Mesenchymal stem cell (in vitro differentiated cells and primary cell): ENCODE measurements at regions not wholly inside any gene's neighbourhood (a gene's known extent, or its start where the extent isn't known, plus 50 kb on each side); places are given as distances from the start of the nearest gene placed in this dataset.
A peak's percentile ranks its signal among the peaks of the same experiment; 100 is the strongest.

Experiments used
- DNase-seq: peaks from one replicate; pipeline ENCODE4 v3.0.0-alpha.2; 2013
- H2AFZ ChIP-seq: one replicate; pipeline ENCODE4 v1.6.1; 2013; ENCODE audit warnings: low read depth, mild to moderate bottlenecking, control low read depth, inconsistent platforms, low read length, moderate library complexity
- H2AK5ac ChIP-seq: 2 replicates; pipeline ENCODE4 v1.6.1; 2013; ENCODE audit warnings: low read length, moderate library complexity, mild to moderate bottlenecking, inconsistent platforms; ENCODE audit not compliant: severe bottlenecking
- H2BK120ac ChIP-seq: one replicate; pipeline ENCODE4 v1.6.1; 2013; ENCODE audit warnings: low read depth, mild to moderate bottlenecking, inconsistent platforms, low read length, moderate library complexity
- H2BK12ac ChIP-seq, 2 experiments: one replicate each; pipeline ENCODE4 v1.6.1; 2013; ENCODE audit warnings: inconsistent platforms in 2 of 2, low read length in 2 of 2, mild to moderate bottlenecking in 2 of 2, moderate library complexity in 2 of 2, control low read depth in 1 of 2
- H2BK15ac ChIP-seq: one replicate; pipeline ENCODE4 v1.6.1; 2013; ENCODE audit warnings: mild to moderate bottlenecking, low read depth, inconsistent platforms; ENCODE audit not compliant: poor library complexity, severe bottlenecking
- H2BK5ac ChIP-seq: 2 replicates; pipeline ENCODE4 v1.6.1; 2013; ENCODE audit warnings: low read depth, mild to moderate bottlenecking, low read length, control low read depth, inconsistent platforms; ENCODE audit not compliant: poor library complexity, severe bottlenecking
- H3K14ac ChIP-seq, 2 experiments: one replicate each; pipeline ENCODE4 v1.6.1; 2013; ENCODE audit warnings: inconsistent platforms in 2 of 2, low read length in 2 of 2, control low read depth in 1 of 2, mild to moderate bottlenecking in 1 of 2, moderate library complexity in 1 of 2
- H3K18ac ChIP-seq, 2 experiments: one replicate each; pipeline ENCODE4 v1.6.1; 2013; ENCODE audit warnings: inconsistent platforms in 2 of 2, low read length in 2 of 2, control low read depth in 1 of 2, low read depth in 1 of 2, mild to moderate bottlenecking in 1 of 2
- H3K23ac ChIP-seq, 2 experiments: one replicate each; pipeline ENCODE4 v1.6.1; 2013; ENCODE audit warnings: inconsistent platforms in 2 of 2, low read length in 2 of 2, mild to moderate bottlenecking in 2 of 2, moderate library complexity in 2 of 2, control low read depth in 1 of 2
- H3K27ac ChIP-seq: 2 replicates; pipeline ENCODE4 v1.5.1; 2013; ENCODE audit warnings: mild to moderate bottlenecking, moderate library complexity, low read length, control low read depth, inconsistent platforms; ENCODE audit not compliant: poor library complexity, severe bottlenecking
- H3K27me3 ChIP-seq, 2 experiments: 2 replicates each; pipeline versions ENCODE4 v1.6.1 to v1.7.0; 2013; ENCODE audit warnings: low read length in 2 of 2, mild to moderate bottlenecking in 2 of 2, moderate library complexity in 2 of 2, control low read depth in 1 of 2, inconsistent platforms in 1 of 2; ENCODE audit not compliant: control insufficient read depth in 1 of 2, insufficient read depth in 1 of 2
- H3K36me3 ChIP-seq, 2 experiments: 2 replicates each; pipeline versions ENCODE4 v1.6.1 to v1.7.0; 2013; ENCODE audit warnings: low read length in 2 of 2, control low read depth in 1 of 2, inconsistent platforms in 1 of 2, low read depth in 1 of 2, mild to moderate bottlenecking in 1 of 2; ENCODE audit not compliant: insufficient read depth in 2 of 2, control insufficient read depth in 1 of 2
- H3K4ac ChIP-seq, 2 experiments: one replicate each; pipeline ENCODE4 v1.6.1; 2013; ENCODE audit warnings: inconsistent platforms in 2 of 2, low read length in 2 of 2, mild to moderate bottlenecking in 2 of 2, moderate library complexity in 2 of 2, control low read depth in 1 of 2, low read depth in 1 of 2
- H3K4me1 ChIP-seq: 2 replicates; pipeline ENCODE4 v1.6.1; 2013; ENCODE audit warnings: low read depth, low read length, control low read depth; ENCODE audit not compliant: control insufficient read depth, insufficient read depth
- H3K4me2 ChIP-seq: 2 replicates; pipeline ENCODE4 v1.6.1; 2013; ENCODE audit warnings: low read length, mild to moderate bottlenecking, inconsistent platforms; ENCODE audit not compliant: poor library complexity, severe bottlenecking
- H3K4me3 ChIP-seq, 2 experiments: 2 replicates each; pipeline versions ENCODE4 v1.5.1 to v1.7.0; 2013; ENCODE audit warnings: low read length in 2 of 2, mild to moderate bottlenecking in 2 of 2, control low read depth in 1 of 2, low read depth in 1 of 2; ENCODE audit not compliant: insufficient read depth in 1 of 2
- H3K79me1 ChIP-seq: replicated peaks from 2 replicates; pipeline ENCODE4 v1.6.1; 2013; ENCODE audit warnings: mild to moderate bottlenecking, control low read depth, low read length, inconsistent platforms; ENCODE audit not compliant: poor library complexity, severe bottlenecking
- H3K9ac ChIP-seq: 2 replicates; pipeline ENCODE4 v1.7.0; 2013; ENCODE audit warnings: mild to moderate bottlenecking, low read length, moderate library complexity
- H3K9me3 ChIP-seq: 2 replicates; pipeline ENCODE4 v1.7.0; 2013; ENCODE audit warnings: mild to moderate bottlenecking, low read length; ENCODE audit not compliant: control insufficient read depth
- H4K8ac ChIP-seq: one replicate; pipeline ENCODE4 v1.6.1; 2013; ENCODE audit warnings: inconsistent platforms, mild to moderate bottlenecking, low read length, moderate library complexity
- H4K91ac ChIP-seq: one replicate; pipeline ENCODE4 v1.6.1; 2013; ENCODE audit warnings: mild to moderate bottlenecking, low read length, inconsistent platforms
- WGBS: methylation state at CpG from one replicate; pipeline ENCODE4 v1.1.7; 2013; ENCODE audit warnings: mixed read lengths; 5-methylcytosine and 5-hydroxymethylcytosine counted together

DNA sequence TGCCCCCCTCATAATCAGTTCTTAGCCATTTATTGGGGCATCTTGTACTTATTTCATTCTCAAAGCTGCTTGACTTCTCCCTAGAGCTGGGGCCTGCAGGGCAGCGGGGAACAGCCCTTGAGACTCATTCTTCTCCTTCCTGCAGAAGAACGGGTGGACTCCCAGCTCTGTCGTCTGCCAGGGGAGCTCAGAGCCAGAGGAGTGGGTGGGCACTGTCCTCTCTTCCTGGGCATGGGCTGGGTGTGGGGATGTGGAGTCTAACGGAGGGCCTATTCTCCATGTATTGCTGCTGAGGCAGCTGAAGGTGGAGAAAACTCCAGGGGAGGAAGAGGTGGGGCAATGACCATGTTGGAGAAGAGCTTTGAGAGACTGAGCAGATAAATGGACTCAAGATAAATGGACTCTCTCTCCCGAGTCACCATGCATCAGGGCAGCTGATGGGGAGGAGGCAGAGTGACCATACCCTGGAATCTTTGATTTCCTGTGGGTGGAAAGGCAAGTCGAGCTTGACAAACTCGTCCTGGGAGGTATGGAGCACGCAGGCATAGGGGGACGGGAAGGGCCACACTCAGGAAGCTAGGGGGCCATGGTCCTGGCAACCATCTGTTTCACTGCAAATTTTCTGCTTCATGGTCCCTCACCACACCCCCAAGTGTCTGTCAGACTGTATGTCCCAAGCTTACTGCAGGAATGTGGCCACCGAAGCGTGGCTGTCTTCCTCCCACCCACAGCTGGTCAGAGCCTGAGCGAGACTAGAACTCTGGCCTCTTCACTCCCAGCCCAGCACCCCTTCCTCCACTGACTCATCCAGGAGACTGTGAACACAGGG is 56.9 kb upstream of the ATP2B4 start:
- Histone ChIP-seq H2BK120ac (no peak overlapping the region), H4K8ac (no peak overlapping the region), H3K4me1 (peaks cover 20% of the 10 kb centered on the region), H3K9me3 (no peaks in the 10 kb centered on the region), H3K27me3 (no peaks in the 10 kb centered on the region), H2AFZ (no peak overlapping the region), H2BK15ac (no peak overlapping the region), H2BK12ac (peak overlapping the region in 1 of 2 experiments; percentile 32), H3K4me3 (no peak overlapping the region), H3K4ac (peak overlapping the region in 1 of 2 experiments; percentile 8), H2AK5ac (no peak overlapping the region), H4K91ac (no peak overlapping the region), H3K18ac (no peak overlapping the region), H3K36me3 (no peaks in the 10 kb centered on the region), H3K4me2 (peak overlapping the region; percentile 34), H3K23ac (no peak overlapping the region), H3K79me1 (no peaks in the 10 kb centered on the region), H3K27ac (no peak overlapping the region), H3K14ac (peak overlapping the region in 1 of 2 experiments; percentile 22), H3K9ac (peak overlapping the region; percentile 58), H2BK5ac (no peak overlapping the region)
- 83% methylated on average over 12 of the region's 12 CpGs for WGBS
- DNase-seq: peak; percentile 29

GRCh38 chr1:203570805-203571204 is 55.8 kb upstream of the ATP2B4 start:
- H4K8ac ChIP-seq: no peak overlapping the region
- no peak overlapping the region for H2BK120ac ChIP-seq
- H3K4me2 ChIP-seq: no peak overlapping the region
- H2AFZ ChIP-seq: no peak overlapping the region
- H3K23ac ChIP-seq: no peak overlapping the region
- no peak overlapping the region for H3K4ac ChIP-seq
- H2AK5ac ChIP-seq: no peak overlapping the region
- H3K4me1 ChIP-seq: peaks cover 19% of the 10 kb centered on the region
- H3K27me3 ChIP-seq: no peaks in the 10 kb centered on the region
- no peak overlapping the region for H2BK5ac ChIP-seq
- H3K9me3 ChIP-seq: no peaks in the 10 kb centered on the region
- no peaks in the 10 kb centered on the region for H3K79me1 ChIP-seq
- no peak overlapping the region for H3K4me3 ChIP-seq
- WGBS: 96% methylated on average over 3 of the region's 3 CpGs
- H3K14ac ChIP-seq: no peak overlapping the region
- H2BK15ac ChIP-seq: no peak overlapping the region
- no peaks in the 10 kb centered on the region for H3K36me3 ChIP-seq
- H2BK12ac ChIP-seq: no peak overlapping the region
- no peak overlapping the region for H3K27ac ChIP-seq
- DNase-seq: no peak
- no peak overlapping the region for H3K9ac ChIP-seq
- H3K18ac ChIP-seq: no peak overlapping the region
- no peak overlapping the region for H4K91ac ChIP-seq

GRCh38 chr1:203571661-203572060 is 55.0 kb upstream of the ATP2B4 start:
- no peak overlapping the region for H2BK120ac ChIP-seq
- no peak overlapping the region for H3K4ac ChIP-seq
- no peaks in the 10 kb centered on the region for H3K9me3 ChIP-seq
- H3K4me1 ChIP-seq: peaks cover 19% of the 10 kb centered on the region
- H2BK12ac ChIP-seq: no peak overlapping the region
- H2BK15ac ChIP-seq: no peak overlapping the region
- H3K36me3 ChIP-seq: no peaks in the 10 kb centered on the region
- H3K4me2 ChIP-seq: no peak overlapping the region
- no peak overlapping the region for H2AFZ ChIP-seq
- H3K27me3 ChIP-seq: no peaks in the 10 kb centered on the region
- no peaks in the 10 kb centered on the region for H3K79me1 ChIP-seq
- H4K91ac ChIP-seq: no peak overlapping the region
- H3K27ac ChIP-seq: no peak overlapping the region
- no peak overlapping the region for H3K9ac ChIP-seq
- no peak overlapping the region for H3K23ac ChIP-seq
- 87% methylated on average over 6 of the region's 8 CpGs for WGBS
- H2BK5ac ChIP-seq: no peak overlapping the region
- H4K8ac ChIP-seq: no peak overlapping the region
- no peak overlapping the region for H3K18ac ChIP-seq
- H2AK5ac ChIP-seq: no peak overlapping the region
- no peak for DNase-seq
- no peak overlapping the region for H3K14ac ChIP-seq
- H3K4me3 ChIP-seq: no peak overlapping the region

DNA sequence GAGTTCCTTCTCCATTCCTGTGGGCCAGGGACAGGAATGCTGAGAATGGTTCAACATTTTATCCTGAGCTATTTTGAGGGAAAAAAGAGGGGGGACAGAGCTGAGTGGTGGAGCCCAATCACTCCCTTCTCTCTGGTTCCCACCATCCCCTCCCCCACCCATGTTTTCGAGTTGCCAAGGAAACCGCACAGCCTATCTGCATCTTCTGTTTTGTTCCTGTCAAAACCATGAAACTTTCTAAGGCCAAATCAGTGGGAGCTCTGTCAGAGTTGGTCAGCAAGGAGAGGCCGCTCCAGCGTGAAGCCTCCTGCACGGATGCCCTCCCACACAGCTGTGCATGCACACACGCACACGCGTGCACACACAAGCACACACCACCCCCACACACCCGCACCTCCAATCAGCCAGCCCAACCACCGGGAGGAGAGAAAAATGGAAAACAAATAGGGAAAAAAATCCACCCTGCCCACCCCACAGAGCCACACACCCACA is 54.5 kb upstream of the ATP2B4 start:
- Histone ChIP-seq H3K79me1 (no peaks in the 10 kb centered on the region), H3K14ac (no peak overlapping the region), H3K27ac (no peak overlapping the region), H3K36me3 (no peaks in the 10 kb centered on the region), H3K4ac (no peak overlapping the region), H4K8ac (no peak overlapping the region), H3K23ac (no peak overlapping the region), H3K27me3 (no peaks in the 10 kb centered on the region), H3K4me2 (no peak overlapping the region), H2AK5ac (no peak overlapping the region), H3K4me3 (no peak overlapping the region), H2BK120ac (no peak overlapping the region), H2BK12ac (peak overlapping the region in 1 of 2 experiments; percentile 51), H2BK5ac (no peak overlapping the region), H3K9ac (no peak overlapping the region), H3K9me3 (no peaks in the 10 kb centered on the region), H4K91ac (no peak overlapping the region), H2AFZ (no peak overlapping the region), H2BK15ac (no peak overlapping the region), H3K4me1 (peaks cover 19% of the 10 kb centered on the region), H3K18ac (peak overlapping the region in 1 of 2 experiments; percentile 37)
- WGBS: 87% methylated on average over 9 of the region's 10 CpGs
- DNase-seq: peak; percentile 77
